Tibial nerve (tissue), 4 donors: ENCODE measurements at regions not wholly inside any gene's neighbourhood (a gene's known extent, or its start where the extent isn't known, plus 50 kb on each side); places are given as distances from the start of the nearest gene placed in this dataset.

Experiments used
- CTCF ChIP-seq, 5 experiments: fragments of 200-600 bp in 3 of 5; fragments of 450-650 bp in 2 of 5; sonication (generic) in 3 of 5; IDR thresholded peaks; one replicate each; pipeline ENCODE4 v1.5.1; 2016 to 2019; ENCODE audit warnings: antibody characterized with exemption in 5 of 5, mild to moderate bottlenecking in 3 of 5, moderate library complexity in 2 of 5
- EP300 ChIP-seq, 2 donors: sonication (generic); formaldehyde crosslinking; IDR thresholded peaks; one replicate each; pipeline ENCODE4 v1.6.1; 2017; ENCODE audit warnings: antibody characterized with exemption in 2 of 2, mild to moderate bottlenecking in 1 of 2

GRCh38 chr12:91677556-91677955, 468.1 kb downstream of the BTG1 start:
- TF ChIP-seq CTCF (IDR thresholded peaks at IDR 0.05) (no peak), EP300 (IDR thresholded peaks at IDR 0.05) (no peak)
